ACC112 (cell line): ENCODE measurements at regions not wholly inside any gene's neighbourhood (a gene's known extent, or its start where the extent isn't known, plus 50 kb on each side); places are given as distances from the start of the nearest gene placed in this dataset.

ENCODE experiments used
- H2AFZ ChIP-seq: fragments of 200-600 bp; sonication (generic); one replicate; pipeline ENCODE4 v1.6.0; 2017; ENCODE audit warnings: antibody characterized with exemption, low read length; ENCODE audit not compliant: unreplicated experiment
- H3K27ac ChIP-seq: fragments of 200-600 bp; sonication (generic); 2 replicates; pipeline ENCODE4 v1.5.1; 2014; ENCODE audit warnings: low read depth, mild to moderate bottlenecking, antibody characterized with exemption, low read length, moderate library complexity
- H3K27me3 ChIP-seq: fragments of 200-600 bp; sonication (generic); 2 replicates; pipeline ENCODE4 v1.6.1; 2014; ENCODE audit warnings: mild to moderate bottlenecking, antibody characterized with exemption, low read length, moderate library complexity, mixed read lengths; ENCODE audit not compliant: insufficient read depth
- H3K36me3 ChIP-seq: fragments of 200-600 bp; sonication (generic); 2 replicates; pipeline ENCODE4 v1.6.1; 2016; ENCODE audit warnings: mild to moderate bottlenecking, antibody characterized with exemption, low read length, moderate library complexity, mixed read lengths; ENCODE audit not compliant: insufficient read depth
- H3K4me1 ChIP-seq: fragments of 200-600 bp; sonication (generic); one replicate; pipeline ENCODE4 v1.6.1; 2016; ENCODE audit warnings: low read length, mixed read lengths; ENCODE audit not compliant: insufficient read depth, unreplicated experiment, control insufficient read depth
- H3K4me3 ChIP-seq: fragments of 200-600 bp; sonication (generic); 2 replicates; pipeline ENCODE4 v1.5.1; 2014; ENCODE audit warnings: mild to moderate bottlenecking, low read depth, low read length
- H3K79me2 ChIP-seq: fragments of 200-600 bp; sonication (generic); one replicate; pipeline ENCODE4 v1.6.0; 2016; ENCODE audit warnings: low read length; ENCODE audit not compliant: control insufficient read depth, unreplicated experiment, insufficient read depth

DNA sequence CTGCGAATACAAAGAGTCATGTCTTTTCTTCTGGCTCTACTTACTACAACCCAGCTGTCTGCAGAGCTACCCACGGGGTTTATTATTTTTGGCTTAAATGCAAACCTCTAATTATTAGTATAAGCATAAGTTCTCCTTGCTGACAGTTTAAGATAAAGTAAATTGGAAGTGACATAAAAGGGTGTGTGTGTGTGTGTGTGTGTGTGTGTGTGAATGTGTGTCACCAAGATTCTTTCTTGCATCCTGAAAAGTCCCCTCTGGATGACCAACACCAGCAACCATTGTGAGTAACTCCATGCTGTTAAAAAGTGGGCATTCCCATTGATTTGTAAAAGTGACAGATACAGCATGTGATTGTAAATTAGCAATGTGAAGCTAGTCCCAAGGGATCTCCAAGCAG, 803.8 kb upstream of the ZNF608 start:
- Histone ChIP-seq H3K79me2 (no peaks in the 10 kb centered on the region), H2AFZ (no peak overlapping the region), H3K4me1 (peaks cover 34% of the 10 kb centered on the region), H3K36me3 (no peaks in the 10 kb centered on the region), H3K27me3 (no peaks in the 10 kb centered on the region), H3K4me3 (no peak overlapping the region), H3K27ac (0 out of 2 replicates have a peak overlapping the region, but pooled peaks have one; percentile 2)

DNA sequence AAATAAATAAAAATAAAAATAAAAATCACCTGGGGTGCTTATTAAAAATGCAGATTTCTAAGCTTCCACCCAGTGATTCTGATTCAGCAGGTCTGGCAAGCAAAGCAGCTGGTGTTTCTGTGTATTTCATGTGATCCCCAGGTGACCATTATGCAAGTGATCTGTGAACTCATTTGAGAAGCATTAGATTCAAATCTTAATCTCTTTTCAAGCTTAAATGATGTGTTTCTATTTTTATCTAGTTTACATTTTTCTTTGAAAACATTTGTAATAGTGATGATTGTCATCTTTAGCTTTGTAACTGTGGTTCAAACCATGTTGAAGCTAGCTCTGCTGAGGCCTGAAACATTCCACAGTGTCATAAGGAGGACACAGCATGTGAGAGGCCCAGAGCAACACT, 804.8 kb upstream of the ZNF608 start:
- Histone ChIP-seq H3K36me3 (no peaks in the 10 kb centered on the region), H2AFZ (no peak overlapping the region), H3K27me3 (no peaks in the 10 kb centered on the region), H3K27ac (no peak overlapping the region), H3K4me1 (peaks cover 34% of the 10 kb centered on the region), H3K4me3 (no peak overlapping the region), H3K79me2 (no peaks in the 10 kb centered on the region)

DNA sequence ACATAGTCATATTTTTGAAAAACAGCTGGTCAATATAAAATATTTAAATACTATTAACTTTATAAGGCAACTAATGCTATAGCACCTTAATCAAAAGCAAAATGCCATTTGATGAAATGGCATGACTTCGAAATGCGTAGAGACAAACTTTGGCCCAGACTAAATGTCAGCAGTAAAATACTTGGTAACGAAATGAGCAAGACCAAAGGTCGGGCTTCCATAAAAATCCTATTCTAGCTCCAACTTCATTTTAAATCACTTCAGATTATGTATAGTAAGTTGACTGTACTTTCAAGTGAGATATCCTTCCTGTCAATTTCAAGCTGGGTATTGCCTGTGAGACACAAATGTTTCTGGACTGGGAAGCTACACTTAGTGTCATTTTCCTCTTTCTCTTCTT, 805.4 kb upstream of the ZNF608 start:
- no peaks in the 10 kb centered on the region for H3K36me3 ChIP-seq
- H3K79me2 ChIP-seq = no peaks in the 10 kb centered on the region
- H3K4me1 ChIP-seq = peaks cover 34% of the 10 kb centered on the region
- no peak overlapping the region for H3K27ac ChIP-seq
- H3K4me3 ChIP-seq = no peak overlapping the region
- no peak overlapping the region for H2AFZ ChIP-seq
- no peaks in the 10 kb centered on the region for H3K27me3 ChIP-seq

DNA sequence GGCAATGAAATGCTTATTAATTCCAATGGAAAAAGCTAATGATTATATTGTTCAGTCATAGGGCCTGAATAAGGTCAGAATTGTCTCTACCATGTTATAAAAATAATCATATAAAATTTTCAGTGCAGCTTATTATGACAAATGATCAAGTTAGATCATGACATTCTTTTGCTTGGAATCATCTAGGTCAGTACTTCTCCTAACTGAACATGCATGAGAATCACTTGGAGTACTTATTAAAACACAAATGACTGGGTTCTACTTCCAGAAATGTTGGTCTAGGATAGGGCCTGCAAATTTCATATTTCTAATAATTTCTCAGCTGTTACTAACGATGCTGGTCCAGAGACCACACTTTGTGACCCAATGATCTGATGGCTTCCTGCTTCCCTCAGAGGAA, 806.0 kb upstream of the ZNF608 start:
- no peak overlapping the region for H2AFZ ChIP-seq
- H3K79me2 ChIP-seq = no peaks in the 10 kb centered on the region
- peaks cover 34% of the 10 kb centered on the region for H3K4me1 ChIP-seq
- no peak overlapping the region for H3K4me3 ChIP-seq
- no peaks in the 10 kb centered on the region for H3K36me3 ChIP-seq
- H3K27ac ChIP-seq = no peak overlapping the region
- H3K27me3 ChIP-seq = no peaks in the 10 kb centered on the region

DNA sequence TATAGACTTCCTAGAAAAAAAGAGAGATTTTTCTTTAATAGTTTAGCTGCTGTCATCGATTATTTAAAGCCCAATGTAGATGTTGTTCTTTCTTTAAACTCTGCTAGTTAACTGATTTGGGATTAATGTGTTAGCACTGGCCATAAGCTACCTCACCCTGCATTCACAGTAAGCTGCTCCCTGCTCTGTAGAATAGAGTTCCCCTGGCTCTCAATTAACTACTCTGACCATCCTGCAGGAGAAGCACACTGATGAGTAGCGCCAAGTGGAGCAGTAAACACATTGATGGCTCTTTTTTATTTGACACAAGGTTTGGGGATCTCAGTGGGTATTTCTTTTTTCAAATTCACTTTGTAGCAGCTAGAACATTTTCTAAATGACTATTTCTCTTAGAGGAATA, 807.9 kb upstream of the ZNF608 start:
- Histone ChIP-seq H2AFZ (no peak overlapping the region), H3K36me3 (no peaks in the 10 kb centered on the region), H3K27ac (no peak overlapping the region), H3K4me1 (peaks cover 36% of the 10 kb centered on the region), H3K27me3 (no peaks in the 10 kb centered on the region), H3K79me2 (no peaks in the 10 kb centered on the region), H3K4me3 (no peak overlapping the region)

DNA sequence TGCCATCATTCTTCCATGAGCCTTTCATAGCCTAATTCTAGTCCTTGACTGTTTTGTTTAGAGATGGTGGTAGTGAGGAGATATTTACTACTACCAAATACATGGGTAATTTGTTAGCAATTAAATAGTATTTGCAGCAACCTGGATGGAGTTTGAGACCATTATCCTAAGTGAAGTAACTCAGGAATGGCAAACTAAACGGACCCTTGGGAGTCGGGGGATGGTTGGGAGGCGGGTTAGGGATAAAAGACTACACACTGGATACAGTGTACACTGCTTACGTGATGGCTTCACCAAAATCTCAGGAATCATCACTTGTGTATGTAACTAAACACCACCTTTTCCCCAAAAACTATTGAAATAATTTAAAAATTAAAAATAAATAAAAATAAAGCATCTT, 809.2 kb upstream of the ZNF608 start:
- peaks cover 34% of the 10 kb centered on the region for H3K4me1 ChIP-seq
- no peak overlapping the region for H2AFZ ChIP-seq
- no peaks in the 10 kb centered on the region for H3K79me2 ChIP-seq
- H3K36me3 ChIP-seq = no peaks in the 10 kb centered on the region
- no peak overlapping the region for H3K4me3 ChIP-seq
- H3K27me3 ChIP-seq = no peaks in the 10 kb centered on the region
- H3K27ac ChIP-seq = no peak overlapping the region

DNA sequence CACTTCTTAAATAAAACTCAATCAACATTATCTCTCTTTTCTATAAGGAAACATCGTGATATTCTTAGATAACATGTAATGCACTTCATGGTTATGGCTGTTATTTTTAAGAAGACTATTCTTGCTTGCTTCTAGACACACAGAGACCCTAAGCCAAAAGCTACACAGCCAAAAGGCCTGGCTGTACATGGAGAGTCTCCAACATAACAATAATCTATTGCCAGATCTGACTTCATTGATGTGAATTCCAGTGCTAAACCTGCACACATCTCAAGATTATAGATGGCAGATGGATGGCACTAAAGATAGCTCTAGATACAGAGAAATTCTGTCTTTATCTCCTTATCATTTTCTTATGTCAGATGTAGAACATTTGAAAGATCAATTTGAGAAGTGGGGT, 811.6 kb upstream of the ZNF608 start:
- H2AFZ ChIP-seq = no peak overlapping the region
- H3K27me3 ChIP-seq = no peaks in the 10 kb centered on the region
- H3K27ac ChIP-seq = no peak overlapping the region
- no peak overlapping the region for H3K4me3 ChIP-seq
- H3K4me1 ChIP-seq = peaks cover 30% of the 10 kb centered on the region
- H3K79me2 ChIP-seq = no peaks in the 10 kb centered on the region
- no peaks in the 10 kb centered on the region for H3K36me3 ChIP-seq

DNA sequence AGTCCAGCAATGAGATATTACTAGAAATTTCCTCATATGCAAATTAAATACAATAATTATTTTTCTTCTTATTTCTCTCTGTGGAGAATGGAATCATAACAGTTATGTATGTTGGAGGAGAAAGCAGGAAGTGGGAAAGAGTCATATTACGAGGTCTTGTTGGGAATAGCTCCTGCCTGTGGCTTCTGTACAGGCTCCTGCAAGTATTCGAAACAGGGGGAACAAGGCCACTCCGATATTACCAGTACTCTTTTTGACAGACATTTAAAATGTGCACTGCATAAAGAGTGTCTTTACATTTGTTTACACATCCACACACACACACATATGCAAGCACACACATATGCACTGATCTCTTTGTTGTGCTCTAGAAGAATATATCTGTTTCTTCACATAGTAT, 812.0 kb upstream of the ZNF608 start:
- H2AFZ ChIP-seq = no peak overlapping the region
- no peaks in the 10 kb centered on the region for H3K79me2 ChIP-seq
- no peaks in the 10 kb centered on the region for H3K36me3 ChIP-seq
- H3K27me3 ChIP-seq = no peaks in the 10 kb centered on the region
- peaks cover 26% of the 10 kb centered on the region for H3K4me1 ChIP-seq
- no peak overlapping the region for H3K27ac ChIP-seq
- H3K4me3 ChIP-seq = no peak overlapping the region

DNA sequence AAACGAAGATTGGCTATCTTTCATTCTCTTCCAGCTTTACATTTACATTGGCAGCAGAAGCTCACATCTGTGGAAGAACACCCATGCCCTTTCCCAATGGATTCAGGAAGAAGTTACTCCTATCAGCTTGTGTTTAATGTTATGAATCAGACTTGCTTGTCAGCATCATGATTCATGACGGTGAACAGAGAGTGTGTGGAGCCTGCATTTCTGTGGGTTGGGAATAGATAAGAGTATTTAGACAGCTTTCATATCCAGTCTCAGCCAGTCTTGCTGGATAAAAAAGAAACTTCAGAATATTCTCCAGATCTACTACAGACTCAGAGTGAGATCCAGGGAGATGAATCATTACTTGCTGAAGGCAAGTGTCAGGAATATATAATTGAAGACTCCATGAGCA, 812.9 kb upstream of the ZNF608 start:
- Histone ChIP-seq H3K79me2 (no peaks in the 10 kb centered on the region), H3K4me1 (peaks cover 22% of the 10 kb centered on the region)

DNA sequence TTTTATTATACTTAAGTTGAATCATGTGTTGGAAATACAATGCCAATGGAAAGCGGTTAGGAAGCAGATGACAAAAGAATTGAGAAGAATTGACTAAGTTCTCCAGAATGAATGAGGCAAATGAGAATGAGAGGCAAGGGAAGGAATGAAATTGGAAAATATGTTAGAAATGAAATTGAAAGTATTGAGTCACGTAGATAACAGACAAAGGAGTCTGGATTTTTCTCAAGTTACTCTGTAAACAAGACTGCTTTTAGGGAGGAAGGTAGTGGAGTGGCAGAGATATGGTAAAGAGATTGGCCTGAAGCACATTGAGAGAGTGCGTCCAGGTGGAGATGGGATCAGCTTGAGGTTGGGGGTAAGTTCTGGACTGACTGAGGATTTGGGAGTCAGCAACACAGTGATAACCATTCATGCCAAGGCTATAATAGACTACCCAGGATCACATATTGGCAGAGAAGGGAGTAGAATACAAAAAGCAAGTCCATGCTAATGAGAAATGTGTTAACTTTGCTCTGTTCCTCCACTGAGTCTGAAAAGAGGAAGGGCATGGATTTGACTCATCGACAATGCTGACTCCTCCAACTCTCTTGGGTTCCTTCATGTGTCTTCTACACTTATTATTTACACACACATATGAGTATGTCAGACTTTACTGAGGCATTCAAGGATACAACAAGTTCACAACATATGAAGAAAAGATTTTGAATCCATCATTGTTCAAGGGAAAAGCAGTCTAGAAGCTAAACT, 814.2 kb upstream of the ZNF608 start:
- no peaks in the 10 kb centered on the region for H3K27me3 ChIP-seq
- H3K4me3 ChIP-seq = peak overlapping the region; percentile 58
- peak overlapping the region; percentile 58; the same call in 1 of the 2 replicates for H3K27ac ChIP-seq
- peaks cover 22% of the 10 kb centered on the region for H3K4me1 ChIP-seq
- no peaks in the 10 kb centered on the region for H3K79me2 ChIP-seq
- peak overlapping the region; percentile 85 for H2AFZ ChIP-seq
- no peaks in the 10 kb centered on the region for H3K36me3 ChIP-seq

More for the DNA sequence above, 812.9 kb upstream of the ZNF608 start:
- no peaks in the 10 kb centered on the region for H3K36me3 ChIP-seq
- H3K27ac ChIP-seq = peak overlapping the region; percentile 11; the same call in 1 of the 2 replicates
- H2AFZ ChIP-seq = no peak overlapping the region
- no peaks in the 10 kb centered on the region for H3K27me3 ChIP-seq
- H3K4me3 ChIP-seq = peak overlapping the region; percentile 10; the same call in 1 of the 2 replicates

DNA sequence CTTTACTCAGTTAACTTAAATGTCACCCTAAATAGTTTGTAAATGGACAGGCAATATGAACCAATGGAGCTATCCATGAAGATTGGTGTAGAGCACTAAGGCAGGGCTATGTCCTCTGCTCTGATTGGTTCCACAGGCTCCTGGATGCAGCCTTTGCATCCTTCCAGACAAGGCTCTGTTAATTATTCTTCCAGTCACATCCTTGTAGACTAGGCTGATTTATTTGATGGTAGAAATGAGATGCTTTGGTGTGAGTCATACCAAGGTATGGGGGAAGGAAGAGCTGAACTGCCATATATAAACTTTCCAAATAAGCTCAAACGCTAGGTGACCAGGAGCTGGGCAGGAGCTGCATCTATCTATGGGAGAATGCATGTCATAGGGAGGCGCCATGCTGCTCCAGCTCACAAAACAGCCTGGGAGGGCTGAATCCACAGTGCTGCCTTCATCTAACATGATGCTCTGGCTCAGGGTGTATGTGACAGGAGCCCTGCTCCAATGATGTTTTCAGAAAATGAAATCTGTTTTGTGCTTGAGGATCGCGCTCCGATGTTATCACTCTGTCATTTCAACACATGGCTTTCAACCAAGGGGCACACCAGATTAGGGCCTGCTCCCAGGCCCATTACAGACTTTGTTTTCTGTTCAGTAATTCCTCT, 818.0 kb upstream of the ZNF608 start:
- no peaks in the 10 kb centered on the region for H3K79me2 ChIP-seq
- peaks cover 15% of the 10 kb centered on the region for H3K4me1 ChIP-seq
- H3K4me3 ChIP-seq = no peak overlapping the region
- H3K27ac ChIP-seq = no peak overlapping the region
- no peaks in the 10 kb centered on the region for H3K36me3 ChIP-seq
- H2AFZ ChIP-seq = no peak overlapping the region
- no peaks in the 10 kb centered on the region for H3K27me3 ChIP-seq
